SIG-M5 treated with dmso at 0.1 percent for 504 hours (cell line): ENCODE measurements at regions not wholly inside any gene's neighbourhood (a gene's known extent, or its start where the extent isn't known, plus 50 kb on each side); places are given as distances from the start of the nearest gene placed in this dataset.
"Not testable (repeated sequence)": the region's sequence is repeated elsewhere in the genome, so short reads cannot be mapped to it uniquely, and the experiment has no call there.

Experiments used
- DNase-seq: peaks from one replicate; lab custom pipeline; 2025; ENCODE audit not compliant: unreplicated experiment; lab: John Stamatoyannopoulos, UW

DNA sequence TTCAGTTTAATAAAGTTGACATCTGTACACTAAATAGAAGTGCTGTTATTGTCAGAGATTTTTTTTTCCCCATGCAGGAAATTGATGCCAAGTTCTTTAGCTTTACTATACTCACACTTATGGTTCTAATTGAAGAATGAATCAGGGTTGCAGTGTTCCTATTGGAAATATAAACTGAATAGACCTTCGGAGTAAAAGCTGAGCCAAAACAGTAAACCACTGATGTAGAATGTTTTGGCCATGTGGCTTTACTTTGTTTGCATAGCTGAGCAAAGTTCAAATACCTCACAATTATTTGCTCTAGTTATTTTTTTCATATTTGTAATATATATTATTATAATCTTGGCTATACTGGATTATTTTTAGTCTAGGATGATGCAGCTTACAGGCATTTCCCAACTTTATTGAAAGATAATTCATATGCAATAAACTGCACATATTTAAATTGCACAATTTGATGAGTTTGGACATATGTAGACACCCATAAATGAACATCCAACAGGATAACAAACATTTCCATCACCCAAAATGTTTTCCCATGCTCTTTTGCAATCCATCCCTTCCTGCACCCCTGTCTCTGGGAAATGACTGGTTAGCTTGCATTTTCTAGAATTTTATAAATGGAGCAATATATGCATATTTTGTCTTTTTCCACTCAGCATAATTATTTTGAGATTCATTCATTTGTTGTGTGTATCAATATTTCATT, 105.8 kb upstream of the NOX3 start:
- DNase-seq = no peak

DNA sequence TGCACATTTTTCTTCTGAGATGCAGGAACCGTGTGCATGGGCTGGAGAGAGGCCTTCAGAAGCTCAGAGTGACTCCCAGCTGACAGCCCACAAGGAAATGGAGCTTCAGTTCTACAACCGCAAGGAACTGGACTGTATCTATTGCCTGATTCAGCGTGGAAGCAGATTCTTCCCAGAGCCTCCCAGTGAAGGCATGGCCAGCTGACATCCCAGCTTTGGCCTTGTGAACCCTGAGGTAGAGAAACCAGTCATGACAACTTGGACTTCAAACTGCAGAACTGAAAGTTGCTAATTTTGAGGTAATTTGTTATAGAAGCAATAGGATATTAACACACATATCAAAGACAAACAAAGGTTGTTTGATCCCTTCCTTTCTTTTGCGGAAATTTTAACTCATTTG, 94.3 kb upstream of the NOX3 start:
- DNase-seq = no peak

DNA sequence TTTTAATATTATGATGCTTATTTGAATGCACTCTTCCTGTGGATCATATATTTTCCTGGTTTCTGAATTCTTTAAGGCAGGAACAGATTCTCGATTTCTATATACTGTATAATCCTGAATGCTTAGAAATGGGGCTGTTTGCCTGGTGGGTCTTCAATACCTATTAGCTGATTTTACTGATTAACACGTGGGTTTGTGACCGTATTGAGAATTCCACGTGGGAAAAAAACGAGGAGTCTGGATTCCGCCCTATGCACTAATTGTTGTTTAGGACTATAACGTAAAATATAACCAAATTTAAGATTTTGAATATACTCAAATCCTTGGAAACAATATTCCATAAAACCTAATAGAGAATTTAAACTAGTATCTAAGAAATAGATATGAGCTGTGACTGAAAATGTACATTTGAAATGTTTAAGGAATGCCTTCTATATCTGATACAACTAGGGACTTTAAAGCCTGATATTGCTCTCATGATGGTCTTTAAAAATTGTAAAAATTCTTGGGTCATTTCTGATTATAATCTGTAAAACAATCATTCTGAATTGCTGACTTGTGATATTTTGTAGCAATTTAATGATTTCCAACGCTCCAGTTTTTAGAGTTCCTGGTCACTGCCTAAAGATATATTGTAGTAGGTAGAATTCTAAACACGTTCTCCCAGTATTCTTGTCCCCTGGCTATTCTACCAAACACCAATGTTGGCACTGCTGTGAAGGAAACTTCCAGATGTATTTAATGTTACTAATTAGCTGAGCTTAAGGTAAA, 93.6 kb upstream of the NOX3 start:
- no peak for DNase-seq

DNA sequence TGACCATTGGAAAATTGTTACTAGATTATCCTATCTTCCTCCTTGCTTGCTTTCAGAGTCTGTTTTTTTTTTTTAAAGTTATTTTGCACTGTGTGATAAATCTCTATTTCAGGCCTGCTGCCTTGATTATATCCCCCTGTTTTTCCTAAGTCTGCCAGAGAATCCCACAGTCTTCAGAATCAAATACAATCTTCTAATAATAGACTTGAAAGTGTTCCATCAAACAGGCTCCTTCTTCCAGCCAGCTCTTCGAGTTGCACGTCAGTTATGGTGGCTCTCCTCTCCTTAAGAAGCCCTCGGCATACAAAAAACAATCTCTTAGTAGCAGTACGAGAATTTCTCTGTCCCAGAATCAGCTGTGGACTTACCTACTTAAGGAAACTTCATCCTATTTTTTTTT, 92.9 kb upstream of the NOX3 start:
- DNase-seq = no peak

GRCh38 chr6:155544677-155545076, 89.0 kb upstream of the NOX3 start:
- DNase-seq = no peak

DNA sequence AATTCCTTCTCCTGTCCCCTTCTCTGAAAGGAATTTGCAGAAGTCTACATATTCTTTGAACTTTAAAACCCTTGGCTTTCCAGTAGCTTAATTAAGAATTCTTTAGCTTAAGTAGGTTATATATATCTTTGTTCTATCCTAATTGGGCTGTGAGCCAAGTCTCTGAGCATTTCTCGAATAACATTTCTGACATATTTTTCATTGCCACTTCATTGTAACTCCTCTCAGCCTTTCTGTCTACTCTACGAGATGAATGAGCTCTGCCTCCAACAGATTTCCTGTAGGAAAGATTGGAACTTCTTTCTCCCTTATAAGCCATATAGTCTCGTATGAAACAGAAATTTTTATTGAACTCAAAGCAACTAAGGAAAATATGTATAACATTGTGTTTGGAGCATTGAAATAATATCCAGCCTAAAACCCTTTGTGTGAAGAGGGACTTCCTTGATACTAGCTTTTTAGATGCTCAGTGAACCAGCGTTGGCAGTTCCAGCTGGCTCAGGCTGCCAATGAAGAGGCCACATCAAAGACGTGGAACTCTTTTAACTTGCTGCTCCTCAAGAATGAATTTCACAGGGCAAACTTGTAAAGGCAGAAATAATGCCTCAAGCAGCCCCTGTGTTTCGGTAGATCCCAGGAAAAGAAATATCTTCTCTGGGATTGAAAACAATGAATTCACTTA, 87.7 kb upstream of the NOX3 start:
- no peak for DNase-seq

- no peak for DNase-seq
Observed at GRCh38 chr6:155542036-155542435, 86.4 kb upstream of the NOX3 start.

DNA sequence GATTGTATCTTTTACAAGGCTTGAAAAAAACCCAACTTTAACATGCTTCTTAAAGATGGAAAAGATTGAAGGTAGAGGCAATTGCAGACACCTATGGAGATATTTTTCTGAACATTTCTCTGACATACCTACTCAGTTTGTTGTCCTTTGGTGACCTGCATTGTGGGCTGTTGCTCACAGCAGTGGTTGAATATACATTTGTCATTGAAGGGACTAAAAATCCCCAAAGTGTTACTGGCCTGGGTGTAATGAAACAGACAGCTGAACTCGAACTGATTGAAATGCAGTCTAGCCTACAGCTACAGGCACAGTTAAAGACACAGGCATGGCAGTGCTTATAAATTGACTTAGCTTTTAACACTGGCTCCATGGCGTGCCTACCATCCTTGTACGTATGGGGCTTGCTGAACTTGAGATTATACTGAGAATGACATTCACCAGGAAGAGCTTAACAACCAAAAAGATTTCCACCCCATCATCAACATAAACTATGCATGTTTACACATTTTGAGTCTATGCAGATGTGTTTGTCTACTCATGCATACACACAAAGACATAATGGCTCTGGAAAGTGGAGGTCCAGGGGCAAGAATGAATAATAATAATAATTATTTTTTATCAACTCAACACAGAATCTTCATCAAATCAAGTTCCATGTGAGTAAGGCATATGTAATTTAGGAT, 83.2 kb upstream of the NOX3 start:
- DNase-seq = no peak

GRCh38 chr6:155534678-155535077, 79.0 kb upstream of the NOX3 start:
- DNase-seq = no peak

- peak; percentile 31 for DNase-seq
Observed at GRCh38 chr6:155530219-155530834, 74.7 kb upstream of the NOX3 start.

GRCh38 chr6:155529814-155530213, 74.2 kb upstream of the NOX3 start:
- DNase-seq = not testable (repeated sequence)

GRCh38 chr6:155528982-155529453, 73.4 kb upstream of the NOX3 start:
- DNase-seq = peak; percentile 76

- DNase-seq = no peak
Observed at GRCh38 chr6:155528335-155528734, 72.7 kb upstream of the NOX3 start.

DNA sequence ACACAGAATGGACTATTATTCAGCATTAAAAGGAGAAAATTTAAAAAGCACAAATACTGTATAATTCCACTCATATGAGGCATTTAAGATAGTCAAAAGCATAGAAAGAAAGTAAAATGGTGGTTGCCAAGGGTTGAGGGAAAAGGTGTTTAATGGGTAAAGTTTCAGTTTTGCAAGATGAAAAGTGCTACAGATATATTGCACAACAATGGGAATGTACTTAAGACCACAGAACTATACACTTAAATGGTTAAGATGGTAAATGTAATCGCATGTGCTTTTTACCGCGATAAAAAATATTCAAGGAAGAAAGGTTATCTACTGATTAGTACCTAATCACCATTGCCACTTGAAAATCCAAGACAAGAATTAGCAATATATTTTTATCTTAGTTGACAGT, 71.8 kb upstream of the NOX3 start:
- DNase-seq = no peak

- DNase-seq = no peak
Observed at GRCh38 chr6:155523821-155524651, 68.4 kb upstream of the NOX3 start.

DNA sequence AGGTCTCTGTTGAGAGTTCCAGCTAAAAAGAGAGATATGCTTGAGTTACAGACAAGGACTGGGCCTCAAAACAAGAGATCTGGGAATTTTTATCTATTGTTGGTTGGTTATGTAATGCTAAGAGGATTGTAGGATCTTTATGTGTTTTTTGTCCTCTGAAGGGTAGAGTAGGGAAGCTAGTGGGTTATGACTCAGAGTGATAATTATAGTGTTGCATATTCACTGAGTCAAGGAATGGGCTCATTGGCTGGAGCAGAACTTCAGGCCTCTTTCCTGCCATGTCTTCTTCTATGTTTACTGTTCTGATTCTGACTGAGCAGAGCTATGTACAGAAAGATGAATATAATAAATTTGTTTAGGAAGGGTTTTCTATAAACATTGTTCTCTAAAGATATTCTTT, 66.1 kb upstream of the NOX3 start:
- DNase-seq = no peak

GRCh38 chr6:155520078-155520477, 64.4 kb upstream of the NOX3 start:
- no peak for DNase-seq

DNA sequence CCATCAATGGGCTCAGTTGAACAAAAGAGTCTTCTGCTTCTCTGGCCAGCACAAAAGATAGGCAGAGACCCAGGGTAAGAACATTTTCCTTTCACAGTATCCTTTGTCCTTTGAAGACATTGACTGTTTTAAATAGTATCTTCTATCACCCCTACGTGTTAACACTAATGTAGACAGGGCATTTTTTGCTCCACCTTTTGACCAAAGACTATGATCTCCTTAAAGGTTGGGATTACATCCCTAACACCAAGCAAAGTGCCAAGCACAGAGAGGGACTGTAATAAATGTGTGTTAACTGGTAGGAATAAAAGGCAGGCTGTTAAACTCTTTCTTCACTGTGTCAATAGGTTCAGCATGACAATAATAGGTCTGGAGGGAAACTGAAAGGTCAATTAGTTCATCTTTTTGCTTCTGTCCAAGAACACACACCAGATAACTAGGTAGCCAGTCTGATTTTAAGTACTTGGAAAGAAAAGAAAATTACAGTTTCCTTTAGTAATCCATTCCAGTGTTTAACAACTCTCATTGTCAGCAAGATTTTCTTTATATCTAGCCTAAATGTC, 63.6 kb upstream of the NOX3 start:
- no peak for DNase-seq

DNA sequence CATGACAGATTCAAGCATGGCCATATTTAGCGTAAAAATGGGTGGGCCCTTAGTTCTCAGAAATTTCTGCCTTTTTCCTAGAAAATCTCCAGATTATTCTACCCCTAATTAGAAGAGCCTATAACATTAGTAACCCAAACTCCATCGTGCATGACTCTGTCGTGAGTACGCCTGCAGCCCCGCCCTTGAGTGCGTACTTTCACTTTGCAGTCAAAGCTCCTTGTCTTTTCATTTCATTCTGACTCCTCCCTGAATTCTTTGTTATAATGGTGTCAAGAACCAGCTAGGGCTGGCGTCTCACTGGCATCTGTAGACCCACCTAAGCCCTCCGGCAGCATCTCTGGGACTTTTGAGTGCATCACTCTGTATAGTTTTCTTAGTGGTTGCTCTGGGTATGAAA, 61.7 kb upstream of the NOX3 start:
- DNase-seq = no peak

- DNase-seq = no peak
Observed at GRCh38 chr6:155510879-155511278, 55.2 kb upstream of the NOX3 start.
